NB4 (cell line): ENCODE measurements at regions not wholly inside any gene's neighbourhood (a gene's known extent, or its start where the extent isn't known, plus 50 kb on each side); places are given as distances from the start of the nearest gene placed in this dataset.

Experiments
- DNase-seq: peaks from one replicate; pipeline ENCODE4 v3.0.0; 2010; ENCODE audit warnings: low read depth
- H3K4me3 ChIP-seq: one replicate; pipeline ENCODE4 v1.5.1; 2011; ENCODE audit warnings: mild to moderate bottlenecking, low read depth, low read length, moderate library complexity
- MYC ChIP-seq: IDR thresholded peaks from 2 replicates; pipeline ENCODE4 v1.6.1; 2011; ENCODE audit warnings: low read depth, low read length
- POLR2A ChIP-seq: IDR thresholded peaks from 2 replicates; pipeline ENCODE4 v1.6.1; 2011; ENCODE audit warnings: mild to moderate bottlenecking; ENCODE audit not compliant: insufficient read length; ENCODE audit errors: extremely low read depth
- TF ChIP-seq, protein P1 (sequence below): IDR thresholded peaks from one replicate; pipeline ENCODE4 v1.5.1; 2012; ENCODE audit warnings: low read depth, low read length
- TF ChIP-seq, protein P2 (sequence below): IDR thresholded peaks from 2 replicates; pipeline ENCODE4 v1.6.1; 2011; ENCODE audit warnings: low read depth, low read length

- TF ChIP-seq MYC (no peak), POLR2A (no peak)
- TF ChIP-seq, protein P1, sequence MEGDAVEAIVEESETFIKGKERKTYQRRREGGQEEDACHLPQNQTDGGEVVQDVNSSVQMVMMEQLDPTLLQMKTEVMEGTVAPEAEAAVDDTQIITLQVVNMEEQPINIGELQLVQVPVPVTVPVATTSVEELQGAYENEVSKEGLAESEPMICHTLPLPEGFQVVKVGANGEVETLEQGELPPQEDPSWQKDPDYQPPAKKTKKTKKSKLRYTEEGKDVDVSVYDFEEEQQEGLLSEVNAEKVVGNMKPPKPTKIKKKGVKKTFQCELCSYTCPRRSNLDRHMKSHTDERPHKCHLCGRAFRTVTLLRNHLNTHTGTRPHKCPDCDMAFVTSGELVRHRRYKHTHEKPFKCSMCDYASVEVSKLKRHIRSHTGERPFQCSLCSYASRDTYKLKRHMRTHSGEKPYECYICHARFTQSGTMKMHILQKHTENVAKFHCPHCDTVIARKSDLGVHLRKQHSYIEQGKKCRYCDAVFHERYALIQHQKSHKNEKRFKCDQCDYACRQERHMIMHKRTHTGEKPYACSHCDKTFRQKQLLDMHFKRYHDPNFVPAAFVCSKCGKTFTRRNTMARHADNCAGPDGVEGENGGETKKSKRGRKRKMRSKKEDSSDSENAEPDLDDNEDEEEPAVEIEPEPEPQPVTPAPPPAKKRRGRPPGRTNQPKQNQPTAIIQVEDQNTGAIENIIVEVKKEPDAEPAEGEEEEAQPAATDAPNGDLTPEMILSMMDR, result no peak
- TF ChIP-seq, protein P2, sequence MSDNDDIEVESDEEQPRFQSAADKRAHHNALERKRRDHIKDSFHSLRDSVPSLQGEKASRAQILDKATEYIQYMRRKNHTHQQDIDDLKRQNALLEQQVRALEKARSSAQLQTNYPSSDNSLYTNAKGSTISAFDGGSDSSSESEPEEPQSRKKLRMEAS, result no peak
- H3K4me3 ChIP-seq, result no peak overlapping the region
- no peak for DNase-seq
Observed at GRCh38 chr7:155893176-155893575, 80.9 kb upstream of the SHH start.

DNA sequence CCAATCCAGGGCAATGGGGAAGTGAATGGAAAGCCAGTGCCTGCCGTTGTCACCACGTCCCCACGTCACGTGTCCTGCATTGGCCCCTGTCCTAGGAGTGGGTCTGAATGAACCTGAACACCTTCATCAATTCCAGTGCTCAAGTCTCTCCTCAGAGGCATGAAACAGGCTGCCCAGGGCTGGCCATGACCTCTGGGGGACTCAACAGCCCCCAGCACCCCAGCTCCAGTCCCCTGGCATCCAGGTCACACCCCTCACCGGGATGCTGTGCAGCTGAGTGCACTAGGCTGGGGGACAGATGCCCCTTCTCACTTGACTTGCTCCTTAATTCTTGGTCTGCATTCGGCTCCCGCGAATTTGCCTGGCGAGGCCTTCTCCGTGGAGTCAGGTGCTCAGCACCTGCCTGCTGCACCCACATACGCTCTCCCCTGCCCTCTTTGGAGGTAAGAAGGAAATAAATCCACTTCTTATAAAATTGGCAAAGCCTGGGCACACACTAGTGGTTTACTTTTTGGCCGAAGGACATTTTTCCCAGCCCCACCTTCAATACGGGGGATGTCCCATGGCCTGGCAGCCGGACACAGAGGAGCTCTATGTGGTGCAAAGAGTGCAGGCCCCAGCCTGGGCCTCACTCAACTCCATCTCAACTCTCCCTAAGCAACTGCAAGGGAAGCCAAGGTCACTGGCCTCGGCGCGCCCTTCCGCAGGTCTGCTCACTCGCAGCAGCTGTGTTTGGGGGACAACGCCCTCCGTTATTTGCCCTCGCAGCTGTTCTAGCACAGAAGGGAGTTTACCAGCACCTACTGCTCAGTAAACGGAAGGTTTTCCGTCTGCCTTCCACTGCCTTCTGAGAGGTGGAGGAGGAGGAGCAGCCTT is 77.6 kb upstream of the SHH start:
- no peak for DNase-seq
- TF ChIP-seq, protein P2, result no peak
- H3K4me3 ChIP-seq, result no peak overlapping the region

DNA sequence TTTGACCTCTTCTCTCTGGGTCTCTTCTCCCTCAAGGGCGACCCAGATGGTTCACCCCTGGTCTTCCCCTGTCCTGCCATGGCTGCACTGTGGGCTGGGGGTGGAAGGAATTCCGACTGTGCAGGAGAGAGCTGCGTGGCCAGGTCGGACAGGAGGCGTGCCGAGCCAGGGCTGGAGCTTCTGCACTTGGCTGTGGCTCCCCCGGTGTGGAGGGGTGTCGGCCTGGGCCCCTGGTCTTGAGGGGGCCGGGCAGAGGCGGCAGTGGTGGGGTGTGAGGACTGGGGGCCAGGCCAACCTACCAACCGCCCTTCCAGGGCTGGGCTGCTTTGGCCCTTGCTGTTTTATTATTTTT is 74.9 kb upstream of the SHH start:
- no peak overlapping the region for H3K4me3 ChIP-seq
- DNase-seq, result no peak
- TF ChIP-seq, protein P2, result no peak
- TF ChIP-seq MYC, result no peak
- TF ChIP-seq, protein P1, result no peak
- no peak for TF ChIP-seq POLR2A

DNA sequence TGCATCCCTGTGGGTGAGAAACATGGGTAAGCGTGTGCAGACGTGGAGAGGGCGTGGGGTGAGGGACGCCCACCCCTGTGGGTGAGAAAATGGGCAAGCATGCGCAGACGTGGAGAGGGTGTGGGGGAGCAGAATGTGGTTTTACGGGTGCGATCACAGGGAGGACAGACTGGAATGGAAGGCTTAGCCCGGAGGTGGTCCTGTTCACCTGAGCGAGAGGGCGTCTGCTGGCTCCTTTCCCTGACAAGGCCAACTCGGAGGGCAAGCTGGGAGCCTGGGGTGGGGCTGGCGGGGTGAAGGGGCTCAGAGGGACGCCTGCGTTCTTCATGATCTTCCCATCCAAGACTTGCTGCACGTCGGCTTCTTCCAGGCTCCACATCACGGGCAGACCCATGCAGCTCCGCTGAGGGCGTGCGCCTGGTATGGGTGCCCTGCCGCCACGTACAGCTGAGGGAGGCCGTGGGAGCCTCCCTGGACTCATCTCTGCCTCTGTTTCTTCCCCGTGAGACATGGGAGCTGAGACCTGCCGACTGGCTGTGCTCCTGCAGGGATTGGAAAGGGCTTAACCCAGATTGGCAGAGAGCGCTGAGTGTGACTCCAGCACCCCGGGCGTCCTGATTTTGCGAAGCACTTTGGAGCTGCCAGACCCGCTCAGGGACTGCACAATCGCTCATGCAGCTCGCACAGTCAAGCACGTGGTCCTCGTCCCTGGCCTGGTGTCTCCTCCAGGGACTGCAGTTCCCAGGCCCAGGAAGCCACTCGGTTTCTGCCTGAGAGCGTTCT is 74.3 kb upstream of the SHH start:
- H3K4me3 ChIP-seq, result no peak overlapping the region
- TF ChIP-seq, protein P1, result no peak
- TF ChIP-seq, protein P2, result no peak
- TF ChIP-seq POLR2A (no peak), MYC (no peak)
- no peak for DNase-seq

DNA sequence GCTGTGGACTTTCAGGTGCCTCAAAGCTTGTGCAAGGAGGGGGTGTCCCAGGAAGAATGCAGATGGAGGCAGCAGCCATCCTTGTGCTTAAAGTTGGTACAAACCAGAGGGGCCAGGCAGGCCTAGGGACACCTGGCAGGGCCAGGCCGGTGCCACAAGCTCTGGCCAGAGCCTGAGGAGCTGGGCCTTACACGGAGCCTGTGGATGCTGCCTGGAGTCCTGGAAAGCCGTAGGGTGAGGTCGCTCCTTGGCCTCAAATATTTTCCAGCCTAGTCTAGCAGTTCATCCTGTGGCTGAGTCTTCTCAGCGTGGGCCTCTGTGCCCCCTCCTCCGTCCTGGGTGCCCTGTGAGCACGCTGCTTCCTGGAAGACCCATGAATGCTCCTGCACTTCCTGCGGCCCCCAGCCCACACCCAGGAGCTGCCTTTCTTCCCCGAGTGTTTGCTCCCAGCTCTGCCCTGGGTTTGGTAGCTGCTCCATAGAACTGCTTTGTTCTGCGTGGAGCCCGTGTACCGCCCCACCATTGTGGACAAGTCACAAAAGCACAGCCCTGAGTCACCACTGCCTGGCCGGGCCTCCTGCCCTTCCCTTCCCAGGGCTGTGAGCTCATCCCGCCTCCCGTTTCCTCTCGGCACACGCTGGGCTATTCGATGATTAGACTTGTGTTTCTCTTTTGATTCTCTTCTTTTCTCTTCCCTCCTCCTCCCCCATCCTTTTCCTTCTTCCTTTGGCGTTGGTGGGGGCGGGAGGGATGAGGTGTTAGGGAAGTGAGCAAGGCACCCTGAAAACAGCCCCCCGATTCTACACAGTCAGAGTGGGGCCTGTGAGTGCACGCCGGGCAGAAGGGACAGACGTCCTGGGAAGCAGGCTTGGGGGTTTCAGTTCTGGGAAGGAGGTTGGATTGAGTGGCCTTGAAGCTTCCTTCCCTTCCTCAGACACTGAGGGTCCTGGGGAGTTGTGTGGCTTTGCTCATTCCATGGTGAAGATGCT is 73.2 kb upstream of the SHH start:
- DNase-seq, result no peak
- H3K4me3 ChIP-seq, result no peak overlapping the region
- TF ChIP-seq, protein P1, result no peak
- TF ChIP-seq MYC (no peak), POLR2A (no peak)
- TF ChIP-seq, protein P2, result no peak
